IMR-90 (cell line): ENCODE measurements at regions not wholly inside any gene's neighbourhood (a gene's known extent, or its start where the extent isn't known, plus 50 kb on each side); places are given as distances from the start of the nearest gene placed in this dataset.
"Not testable (repeated sequence)": the region's sequence is repeated elsewhere in the genome, so short reads cannot be mapped to it uniquely, and the experiment has no call there.

Source experiments
- ATAC-seq: fragments of 200-7000 bp; cut with Tn5 transposase; 2 replicates; pipeline ENCODE4 v1.9.1; 2020; ENCODE audit warnings: low read depth, mild to moderate bottlenecking, moderate library complexity
- BruUV-seq: library from RNA; stranded (reverse); fragments of 400-500 nt; replicated peaks from 2 replicates; lab custom pipeline; 2021; lab: Mats Ljungman, UMichigan
- CTCF ChIA-PET: fragments of 300-600 bp; formaldehyde crosslinking; extraction: SDS; loops from one replicate; lab custom pipeline; 2021; ENCODE audit warnings: antibody characterized with exemption; lab: Yijun Ruan, JAX
- POLR2A ChIA-PET: fragments of 300-600 bp; sonication (Branson Sonifier 250); formaldehyde crosslinking; loops from one replicate; lab custom pipeline; 2022; ENCODE audit warnings: antibody characterized with exemption; ENCODE audit not compliant: unreplicated experiment; lab: Charles Lee
- DNase-seq: peaks from one replicate; pipeline ENCODE4 v3.0.0; 2013
- H2AFZ ChIP-seq: replicated peaks from 2 replicates; pipeline ENCODE3; 2013; ENCODE audit warnings: low read length, mild to moderate bottlenecking; ENCODE audit not compliant: poor library complexity
- H2AK5ac ChIP-seq: 2 replicates; pipeline ENCODE4 v1.6.1; 2013; ENCODE audit warnings: low read depth, low read length, inconsistent platforms
- H2AK9ac ChIP-seq: replicated peaks from 2 replicates; pipeline ENCODE3; 2013; ENCODE audit warnings: mild to moderate bottlenecking, low read depth, low read length, moderate library complexity; ENCODE audit not compliant: poor library complexity
- H2BK120ac ChIP-seq: 2 replicates; pipeline ENCODE4 v1.6.1; 2013; ENCODE audit warnings: low read depth, low read length, inconsistent platforms
- H2BK15ac ChIP-seq: 3 replicates; pipeline ENCODE4 v1.6.1; 2013; ENCODE audit warnings: low read depth, low read length, inconsistent platforms
- H2BK20ac ChIP-seq: 2 replicates; pipeline ENCODE4 v1.6.1; 2013; ENCODE audit warnings: low read depth, mild to moderate bottlenecking, inconsistent platforms, low read length, moderate library complexity
- H2BK5ac ChIP-seq: 2 replicates; pipeline ENCODE4 v1.6.1; 2013; ENCODE audit warnings: mild to moderate bottlenecking, low read depth, low read length, inconsistent platforms; ENCODE audit not compliant: poor library complexity, severe bottlenecking
- H3K14ac ChIP-seq: replicated peaks from 2 replicates; pipeline ENCODE4 v1.6.1; 2013; ENCODE audit warnings: low read depth, low read length, inconsistent platforms
- H3K18ac ChIP-seq: 2 replicates; pipeline ENCODE4 v1.6.1; 2013; ENCODE audit warnings: low read depth, low read length, control low read depth
- H3K23ac ChIP-seq: 2 replicates; pipeline ENCODE4 v1.6.1; 2013; ENCODE audit warnings: low read depth, low read length, inconsistent platforms
- H3K27ac ChIP-seq: 2 replicates; pipeline ENCODE4 v1.5.1; 2013; ENCODE audit warnings: mild to moderate bottlenecking, control low read depth, low read length; ENCODE audit not compliant: insufficient read depth
- H3K27me3 ChIP-seq: 2 replicates; pipeline ENCODE4 v1.6.1; 2013; ENCODE audit warnings: low read length; ENCODE audit not compliant: control insufficient read depth, insufficient read depth
- H3K36me3 ChIP-seq: 2 replicates; pipeline ENCODE4 v1.6.1; 2013; ENCODE audit warnings: low read length, mixed read lengths; ENCODE audit not compliant: control insufficient read depth, insufficient read depth
- H3K4ac ChIP-seq: 2 replicates; pipeline ENCODE4 v1.6.1; 2013; ENCODE audit warnings: low read depth, low read length, inconsistent platforms
- H3K4me1 ChIP-seq: 2 replicates; pipeline ENCODE4 v1.6.1; 2013; ENCODE audit warnings: low read length, mixed read lengths; ENCODE audit not compliant: control insufficient read depth, insufficient read depth
- H3K4me2 ChIP-seq: 2 replicates; pipeline ENCODE4 v1.6.1; 2013; ENCODE audit warnings: low read depth, mild to moderate bottlenecking, control low read depth, low read length, moderate library complexity
- H3K4me3 ChIP-seq: 2 replicates; pipeline ENCODE4 v1.5.1; 2013; ENCODE audit warnings: low read depth, mild to moderate bottlenecking, control low read depth, low read length, moderate library complexity; ENCODE audit not compliant: insufficient read depth
- H3K56ac ChIP-seq: 2 replicates; pipeline ENCODE4 v1.6.1; 2013; ENCODE audit warnings: low read length, inconsistent platforms; ENCODE audit not compliant: insufficient read depth; ENCODE audit errors: extremely low read depth
- H3K79me1 ChIP-seq, 2 experiments: 2 replicates each; pipeline ENCODE4 v1.6.1; 2013; ENCODE audit warnings: low read length in 2 of 2, inconsistent platforms in 1 of 2, low read depth in 1 of 2
- H3K9ac ChIP-seq: 2 replicates; pipeline ENCODE4 v1.6.1; 2013; ENCODE audit warnings: low read depth, low read length, control low read depth
- H3K9me1 ChIP-seq: 2 replicates; pipeline ENCODE4 v1.6.1; 2013; ENCODE audit warnings: low read length, inconsistent platforms; ENCODE audit not compliant: insufficient read depth
- H3K9me3 ChIP-seq: 2 replicates; pipeline ENCODE4 v1.6.1; 2013; ENCODE audit warnings: low read length; ENCODE audit not compliant: control insufficient read depth, insufficient read depth
- H4K20me1 ChIP-seq: 2 replicates; pipeline ENCODE4 v1.6.1; 2013; ENCODE audit warnings: low read length, inconsistent platforms; ENCODE audit not compliant: insufficient read depth
- H4K5ac ChIP-seq: 2 replicates; pipeline ENCODE4 v1.6.1; 2013; ENCODE audit warnings: mild to moderate bottlenecking, low read depth, low read length, control low read depth
- H4K8ac ChIP-seq, 2 experiments: 2 replicates each; pipeline ENCODE4 v1.6.1; 2013; ENCODE audit warnings: low read depth in 2 of 2, low read length in 2 of 2, control low read depth in 1 of 2, inconsistent platforms in 1 of 2
- H4K91ac ChIP-seq: 2 replicates; pipeline ENCODE4 v1.6.1; 2013; ENCODE audit warnings: low read depth, low read length, inconsistent platforms; ENCODE audit not compliant: insufficient read depth
- CEBPB ChIP-seq: IDR thresholded peaks from 2 replicates; pipeline ENCODE4 v1.6.1; 2012; ENCODE audit warnings: low read depth, low read length, improper control_type of control experiment
- CHD1 ChIP-seq: IDR thresholded peaks from 2 replicates; pipeline ENCODE4 v1.6.1; 2012; ENCODE audit warnings: low read depth, low read length, improper control_type of control experiment
- POLR2A ChIP-seq: IDR thresholded peaks from 2 replicates; pipeline ENCODE4 v1.6.1; 2012; ENCODE audit warnings: mild to moderate bottlenecking, low read depth, low read length
- SMC3 ChIP-seq: fragments of 150-350 bp; IDR thresholded peaks from 2 replicates; pipeline ENCODE4 v1.6.1; 2016; ENCODE audit warnings: low read depth, mild to moderate bottlenecking, antibody characterized with exemption, low read length, moderate library complexity
- WGBS, 2 experiments: methylation state at CpG; one replicate each; pipeline versions ENCODE4 v1.1.5 to v1.1.7; 2013; ENCODE audit warnings: missing lambda C conversion rate in 2 of 2; ENCODE audit not compliant: insufficient read length in 1 of 2; ENCODE audit errors: extremely low coverage in 2 of 2; 5-methylcytosine and 5-hydroxymethylcytosine counted together
- dilution Hi-C: fragments of 300-500 bp; cut with HindIII; formaldehyde crosslinking; loops from one replicate; pipeline ENCODE4 v1.14.3; 2018; ENCODE audit warnings: low sequenced_read_pairs; ENCODE audit not compliant: unreplicated experiment
- in situ Hi-C: fragments of 300-500 bp; cut with MboI; formaldehyde crosslinking; loops from 3 replicates; pipeline ENCODE4 v1.14.3; 2019; ENCODE audit warnings: low sequenced_read_pairs, inconsistent platforms, mixed read lengths
- intact Hi-C: fragments of 100-400 bp; cut with micrococcal nuclease; formaldehyde crosslinking; loops from 2 replicates; pipeline ENCODE4 v1.10.0; 2022
- TF ChIP-seq, protein P1 (sequence below): conservative IDR thresholded peaks from 2 replicates; pipeline ENCODE4 v1.5.1; 2012; ENCODE audit warnings: mild to moderate bottlenecking, low read depth, low read length, improper control_type of control experiment

DNA sequence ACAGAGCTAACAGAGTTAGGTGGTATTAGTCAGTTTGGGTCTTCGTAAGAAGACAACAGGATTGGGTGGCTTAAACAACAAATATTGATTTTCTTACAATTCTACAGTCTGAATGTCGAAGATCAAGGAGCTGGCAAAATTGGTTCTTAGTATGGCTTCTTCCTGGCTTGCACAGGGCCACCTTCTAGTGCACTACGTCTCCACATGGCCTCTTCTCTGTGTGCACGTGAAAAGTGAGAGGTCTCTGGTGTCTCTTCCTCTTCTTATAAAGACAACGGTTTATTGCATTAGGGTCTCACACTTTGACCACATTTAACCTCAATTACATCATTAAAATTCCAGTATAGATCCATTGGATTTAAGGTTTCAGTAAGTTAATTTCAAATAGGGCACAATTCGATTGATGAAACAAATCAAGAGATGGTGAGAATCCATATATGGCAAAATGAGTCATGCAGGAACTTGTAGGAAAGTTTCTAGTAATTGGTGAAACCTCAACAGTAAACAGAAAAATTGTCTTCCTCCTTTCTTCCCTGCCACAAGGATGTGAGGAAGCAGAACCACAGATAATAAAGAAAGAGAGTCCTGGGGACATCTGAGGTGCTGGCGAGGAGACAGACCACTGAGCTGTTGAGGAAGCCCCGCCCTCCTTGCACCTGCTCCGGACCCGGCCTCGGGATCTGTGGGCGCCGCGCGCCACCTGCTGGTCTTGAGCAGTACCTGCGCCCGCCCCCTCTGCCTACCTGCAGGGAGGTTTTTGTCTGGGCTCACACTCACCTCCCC is 846.7 kb downstream of the TMEM121 start:
- H3K9me1 ChIP-seq: no peaks in the 10 kb centered on the region
- 0% methylated on average over 1 of the region's 17 CpGs; no CpG with 5 or more reads in 1 of the 2 experiments for WGBS, 2 experiments

DNA sequence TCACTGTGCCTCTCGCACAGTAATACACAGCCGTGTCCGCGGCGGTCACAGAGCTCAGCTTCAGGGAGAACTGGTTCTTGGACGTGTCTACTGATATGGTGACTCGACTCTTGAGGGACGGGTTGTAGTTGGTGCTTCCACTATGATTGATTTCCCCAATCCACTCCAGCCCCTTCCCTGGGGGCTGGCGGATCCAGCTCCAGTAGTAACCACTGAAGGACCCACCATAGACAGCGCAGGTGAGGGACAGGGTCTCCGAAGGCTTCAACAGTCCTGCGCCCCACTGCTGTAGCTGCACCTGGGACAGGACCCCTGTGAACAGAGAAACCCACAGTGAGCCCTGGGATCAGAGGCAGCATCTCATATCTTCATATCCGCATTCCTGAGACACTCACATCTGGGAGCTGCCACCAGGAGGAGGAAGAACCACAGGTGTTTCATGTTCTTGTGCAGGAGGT is 847.3 kb downstream of the TMEM121 start:
- H4K91ac ChIP-seq, H3K23ac ChIP-seq, DNase-seq, H3K14ac ChIP-seq, H4K20me1 ChIP-seq, H3K4me2 ChIP-seq, H3K4me3 ChIP-seq, dilution Hi-C loops, CTCF ChIA-PET, H2AFZ ChIP-seq, intact Hi-C loops, H3K56ac ChIP-seq, H4K5ac ChIP-seq, H3K4me1 ChIP-seq, H2AK5ac ChIP-seq, H3K36me3 ChIP-seq, H2BK15ac ChIP-seq, ATAC-seq, H2BK5ac ChIP-seq, H3K18ac ChIP-seq, H3K4ac ChIP-seq, H3K79me1 ChIP-seq, H2AK9ac ChIP-seq, H3K27ac ChIP-seq, H4K8ac ChIP-seq, H3K9me1 ChIP-seq, H3K9ac ChIP-seq, POLR2A ChIA-PET, in situ Hi-C loops, BruUV-seq, H2BK20ac ChIP-seq, H3K27me3 ChIP-seq, H2BK120ac ChIP-seq: not testable (repeated sequence)
- H3K9me3 ChIP-seq: peaks cover 22% of the 10 kb centered on the region
- WGBS, 2 experiments: no CpG with 5 or more reads among the region's 13 CpGs

More for the DNA sequence above, 846.7 kb downstream of the TMEM121 start:
- no peak overlapping the region for H4K8ac ChIP-seq
- no peak overlapping the region for H3K18ac ChIP-seq
- H2BK120ac ChIP-seq: no peak overlapping the region
- no peak overlapping the region for H2AFZ ChIP-seq
- no peak overlapping the region for H4K91ac ChIP-seq
- POLR2A ChIA-PET: no interaction called here
- H4K5ac ChIP-seq: no peak overlapping the region
- H3K4me3 ChIP-seq: no peak overlapping the region
- no peak overlapping the region for H3K14ac ChIP-seq
- DNase-seq (no peak), ATAC-seq (no peak)
- CTCF ChIA-PET: no interaction called here
- no peak overlapping the region for H2BK20ac ChIP-seq
- H3K23ac ChIP-seq: no peak overlapping the region
- peaks cover 22% of the 10 kb centered on the region for H3K9me3 ChIP-seq
- in situ Hi-C loops (no loop called here), intact Hi-C loops (no loop called here), dilution Hi-C loops (no loop called here)
- no peaks in the 10 kb centered on the region for H4K20me1 ChIP-seq
- TF ChIP-seq, protein P1, sequence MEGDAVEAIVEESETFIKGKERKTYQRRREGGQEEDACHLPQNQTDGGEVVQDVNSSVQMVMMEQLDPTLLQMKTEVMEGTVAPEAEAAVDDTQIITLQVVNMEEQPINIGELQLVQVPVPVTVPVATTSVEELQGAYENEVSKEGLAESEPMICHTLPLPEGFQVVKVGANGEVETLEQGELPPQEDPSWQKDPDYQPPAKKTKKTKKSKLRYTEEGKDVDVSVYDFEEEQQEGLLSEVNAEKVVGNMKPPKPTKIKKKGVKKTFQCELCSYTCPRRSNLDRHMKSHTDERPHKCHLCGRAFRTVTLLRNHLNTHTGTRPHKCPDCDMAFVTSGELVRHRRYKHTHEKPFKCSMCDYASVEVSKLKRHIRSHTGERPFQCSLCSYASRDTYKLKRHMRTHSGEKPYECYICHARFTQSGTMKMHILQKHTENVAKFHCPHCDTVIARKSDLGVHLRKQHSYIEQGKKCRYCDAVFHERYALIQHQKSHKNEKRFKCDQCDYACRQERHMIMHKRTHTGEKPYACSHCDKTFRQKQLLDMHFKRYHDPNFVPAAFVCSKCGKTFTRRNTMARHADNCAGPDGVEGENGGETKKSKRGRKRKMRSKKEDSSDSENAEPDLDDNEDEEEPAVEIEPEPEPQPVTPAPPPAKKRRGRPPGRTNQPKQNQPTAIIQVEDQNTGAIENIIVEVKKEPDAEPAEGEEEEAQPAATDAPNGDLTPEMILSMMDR: no peak
- TF ChIP-seq POLR2A (no peak), SMC3 (no peak), CEBPB (no peak), CHD1 (no peak)
- H3K36me3 ChIP-seq: no peaks in the 10 kb centered on the region
- no TSS peak for BruUV-seq
- no peak overlapping the region for H3K9ac ChIP-seq
- H2AK9ac ChIP-seq: no peak overlapping the region
- no peak overlapping the region for H3K56ac ChIP-seq
- no peak overlapping the region for H2AK5ac ChIP-seq
- H3K27ac ChIP-seq: no peak overlapping the region
- H2BK5ac ChIP-seq: no peak overlapping the region
- no peaks in the 10 kb centered on the region for H3K27me3 ChIP-seq
- H3K79me1 ChIP-seq: no peaks in the 10 kb centered on the region
- no peak overlapping the region for H3K4ac ChIP-seq
- no peak overlapping the region for H3K4me2 ChIP-seq
- H2BK15ac ChIP-seq: no peak overlapping the region
- no peaks in the 10 kb centered on the region for H3K4me1 ChIP-seq
